GM12864 (cell line): ENCODE measurements at regions not wholly inside any gene's neighbourhood (a gene's known extent, or its start where the extent isn't known, plus 50 kb on each side); places are given as distances from the start of the nearest gene placed in this dataset.

Source experiments
- DNase-seq: peaks from one replicate; pipeline ENCODE4 v3.0.0-alpha.2; 2011; ENCODE audit warnings: low read depth
- H3K4me3 ChIP-seq: 2 replicates; pipeline ENCODE4 v1.5.1; 2011; ENCODE audit warnings: mild to moderate bottlenecking, low read depth, low read length, control low read depth
- CTCF ChIP-seq: IDR thresholded peaks from 2 replicates; pipeline ENCODE4 v1.5.1; 2011; ENCODE audit warnings: low read depth, mild to moderate bottlenecking, moderate library complexity, low read length, control low read depth, inconsistent platforms; ENCODE audit errors: missing control alignments

GRCh38 chr4:67151376-67152343 is 393.6 kb downstream of the CENPC start:
- DNase-seq = no peak
- no peak overlapping the region for H3K4me3 ChIP-seq
- TF ChIP-seq CTCF = no peak

GRCh38 chr4:67141586-67141985 is 403.7 kb downstream of the CENPC start:
- no peak for TF ChIP-seq CTCF
- H3K4me3 ChIP-seq = no peak overlapping the region
- DNase-seq = no peak

GRCh38 chr4:67134616-67135015 is 410.7 kb downstream of the CENPC start:
- no peak for DNase-seq
- no peak for TF ChIP-seq CTCF
- H3K4me3 ChIP-seq = no peak overlapping the region

- H3K4me3 ChIP-seq = no peak overlapping the region
- no peak for DNase-seq
- TF ChIP-seq CTCF = no peak
These were observed 412.1 kb downstream of the CENPC start for GRCh38 chr4:67133162-67133561.

GRCh38 chr4:67131224-67131623 is 414.1 kb downstream of the CENPC start:
- DNase-seq = no peak
- H3K4me3 ChIP-seq = no peak overlapping the region
- no peak for TF ChIP-seq CTCF

- no peak overlapping the region for H3K4me3 ChIP-seq
- TF ChIP-seq CTCF = no peak
- no peak for DNase-seq
These were observed 414.9 kb downstream of the CENPC start for GRCh38 chr4:67130411-67130810.

- no peak for TF ChIP-seq CTCF
- no peak overlapping the region for H3K4me3 ChIP-seq
- no peak for DNase-seq
These were observed 418.7 kb downstream of the CENPC start for GRCh38 chr4:67126570-67126969.
